ENCODE measurements at regions not wholly inside any gene's neighbourhood (a gene's known extent, or its start where the extent isn't known, plus 50 kb on each side); places are given as distances from the start of the nearest gene placed in this dataset.

DNA sequence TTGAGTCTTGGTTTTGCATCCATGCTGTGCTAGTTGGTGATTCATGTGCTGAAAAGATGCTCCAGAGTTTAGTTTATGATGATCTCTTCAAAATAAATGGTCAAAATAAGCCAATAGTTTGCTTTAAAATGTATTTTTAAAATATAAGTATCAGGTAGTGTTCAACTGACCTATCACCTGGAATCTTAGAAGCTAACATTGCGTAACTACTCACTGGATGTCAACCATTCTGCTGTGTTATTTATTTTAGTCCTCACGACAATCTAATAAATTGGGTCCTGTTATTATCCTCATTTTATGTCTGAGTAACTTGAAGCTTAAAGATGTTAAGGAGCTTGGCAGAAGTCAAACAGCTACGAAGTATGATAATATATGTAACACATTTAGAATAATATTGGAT lies 563.7 kb upstream of the MDFIC2 start (continued):
- TF ChIP-seq, protein P1, sequence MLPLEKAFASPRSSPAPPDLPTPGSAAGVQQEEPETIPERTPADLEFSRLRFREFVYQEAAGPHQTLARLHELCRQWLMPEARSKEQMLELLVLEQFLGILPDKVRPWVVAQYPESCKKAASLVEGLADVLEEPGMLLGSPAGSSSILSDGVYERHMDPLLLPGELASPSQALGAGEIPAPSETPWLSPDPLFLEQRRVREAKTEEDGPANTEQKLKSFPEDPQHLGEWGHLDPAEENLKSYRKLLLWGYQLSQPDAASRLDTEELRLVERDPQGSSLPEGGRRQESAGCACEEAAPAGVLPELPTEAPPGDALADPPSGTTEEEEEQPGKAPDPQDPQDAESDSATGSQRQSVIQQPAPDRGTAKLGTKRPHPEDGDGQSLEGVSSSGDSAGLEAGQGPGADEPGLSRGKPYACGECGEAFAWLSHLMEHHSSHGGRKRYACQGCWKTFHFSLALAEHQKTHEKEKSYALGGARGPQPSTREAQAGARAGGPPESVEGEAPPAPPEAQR (CRISPR knock-in tag; IDR thresholded peaks at IDR 0.05), result no peak

DNA sequence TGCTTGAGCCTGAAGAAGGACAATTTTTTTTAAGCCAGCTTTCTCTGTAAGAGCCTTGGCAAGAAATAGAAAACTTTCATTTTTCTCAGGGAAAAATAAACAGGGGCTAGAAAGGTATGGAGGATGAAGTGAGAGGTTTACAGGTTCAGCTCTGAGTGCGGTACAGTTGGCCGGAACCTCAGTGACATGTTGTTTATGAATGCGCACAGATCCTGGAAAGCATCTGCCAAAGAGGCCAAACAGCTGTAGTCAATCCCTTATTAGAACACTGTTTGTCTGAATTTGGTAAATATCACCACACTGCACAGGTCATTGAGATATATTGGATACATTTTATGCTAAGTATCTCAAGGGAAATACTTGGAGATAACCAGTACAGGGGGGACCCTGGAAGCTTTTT lies 561.8 kb upstream of the MDFIC2 start:
- ChIA-PET POLR2A (no interaction called here), CTCF (no interaction called here)
- H3K4me3 Mint-ChIP-seq, result no peak overlapping the region
- peaks cover 11% of the 10 kb centered on the region for H3K4me1 Mint-ChIP-seq
- no peak overlapping the region for H3K27ac Mint-ChIP-seq
- peaks cover 49% of the 10 kb centered on the region for H3K9me3 Mint-ChIP-seq
- H3K36me3 Mint-ChIP-seq, result peaks cover 23% of the 10 kb centered on the region
- DNase-seq (ENCODE audit: low spot score) (no peak), ATAC-seq (no peak)
- no peaks in the 10 kb centered on the region for H3K27me3 Mint-ChIP-seq (ENCODE audit: low read depth)
- TF ChIP-seq ZBTB21 (CRISPR knock-in tag; IDR thresholded peaks at IDR 0.05; ENCODE audit: borderline replicate concordance) (no peak), ESRRA (CRISPR knock-in tag; IDR thresholded peaks at IDR 0.05; ENCODE audit: borderline replicate concordance) (no peak), FOXJ3 (CRISPR knock-in tag; IDR thresholded peaks at IDR 0.05; ENCODE audit: borderline replicate concordance) (no peak), JUN (CRISPR knock-in tag; IDR thresholded peaks at IDR 0.05) (no peak), NFATC4 (CRISPR knock-in tag; IDR thresholded peaks at IDR 0.05) (no peak), ZNF138 (CRISPR knock-in tag; conservative IDR thresholded peaks at IDR 0.05) (no peak), ZNF671 (CRISPR knock-in tag; IDR thresholded peaks at IDR 0.05) (no peak), NR2C2 (CRISPR knock-in tag; IDR thresholded peaks at IDR 0.05) (no peak), NFYB (CRISPR knock-in tag; conservative IDR thresholded peaks at IDR 0.05; ENCODE audit: low read depth) (no peak)
- TF ChIP-seq, protein P2, sequence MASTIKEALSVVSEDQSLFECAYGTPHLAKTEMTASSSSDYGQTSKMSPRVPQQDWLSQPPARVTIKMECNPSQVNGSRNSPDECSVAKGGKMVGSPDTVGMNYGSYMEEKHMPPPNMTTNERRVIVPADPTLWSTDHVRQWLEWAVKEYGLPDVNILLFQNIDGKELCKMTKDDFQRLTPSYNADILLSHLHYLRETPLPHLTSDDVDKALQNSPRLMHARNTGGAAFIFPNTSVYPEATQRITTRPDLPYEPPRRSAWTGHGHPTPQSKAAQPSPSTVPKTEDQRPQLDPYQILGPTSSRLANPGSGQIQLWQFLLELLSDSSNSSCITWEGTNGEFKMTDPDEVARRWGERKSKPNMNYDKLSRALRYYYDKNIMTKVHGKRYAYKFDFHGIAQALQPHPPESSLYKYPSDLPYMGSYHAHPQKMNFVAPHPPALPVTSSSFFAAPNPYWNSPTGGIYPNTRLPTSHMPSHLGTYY (CRISPR knock-in tag; IDR thresholded peaks at IDR 0.05), result no peak
- TF ChIP-seq, protein P3, sequence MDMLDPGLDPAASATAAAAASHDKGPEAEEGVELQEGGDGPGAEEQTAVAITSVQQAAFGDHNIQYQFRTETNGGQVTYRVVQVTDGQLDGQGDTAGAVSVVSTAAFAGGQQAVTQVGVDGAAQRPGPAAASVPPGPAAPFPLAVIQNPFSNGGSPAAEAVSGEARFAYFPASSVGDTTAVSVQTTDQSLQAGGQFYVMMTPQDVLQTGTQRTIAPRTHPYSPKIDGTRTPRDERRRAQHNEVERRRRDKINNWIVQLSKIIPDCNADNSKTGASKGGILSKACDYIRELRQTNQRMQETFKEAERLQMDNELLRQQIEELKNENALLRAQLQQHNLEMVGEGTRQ (CRISPR knock-in tag; IDR thresholded peaks at IDR 0.05), result no peak
- TF ChIP-seq, protein P4, sequence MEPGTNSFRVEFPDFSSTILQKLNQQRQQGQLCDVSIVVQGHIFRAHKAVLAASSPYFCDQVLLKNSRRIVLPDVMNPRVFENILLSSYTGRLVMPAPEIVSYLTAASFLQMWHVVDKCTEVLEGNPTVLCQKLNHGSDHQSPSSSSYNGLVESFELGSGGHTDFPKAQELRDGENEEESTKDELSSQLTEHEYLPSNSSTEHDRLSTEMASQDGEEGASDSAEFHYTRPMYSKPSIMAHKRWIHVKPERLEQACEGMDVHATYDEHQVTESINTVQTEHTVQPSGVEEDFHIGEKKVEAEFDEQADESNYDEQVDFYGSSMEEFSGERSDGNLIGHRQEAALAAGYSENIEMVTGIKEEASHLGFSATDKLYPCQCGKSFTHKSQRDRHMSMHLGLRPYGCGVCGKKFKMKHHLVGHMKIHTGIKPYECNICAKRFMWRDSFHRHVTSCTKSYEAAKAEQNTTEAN (CRISPR knock-in tag; IDR thresholded peaks at IDR 0.05), result no peak
- TF ChIP-seq, protein P5, sequence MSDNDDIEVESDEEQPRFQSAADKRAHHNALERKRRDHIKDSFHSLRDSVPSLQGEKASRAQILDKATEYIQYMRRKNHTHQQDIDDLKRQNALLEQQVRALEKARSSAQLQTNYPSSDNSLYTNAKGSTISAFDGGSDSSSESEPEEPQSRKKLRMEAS (CRISPR knock-in tag; IDR thresholded peaks at IDR 0.05), result no peak
- TF ChIP-seq, protein P6, sequence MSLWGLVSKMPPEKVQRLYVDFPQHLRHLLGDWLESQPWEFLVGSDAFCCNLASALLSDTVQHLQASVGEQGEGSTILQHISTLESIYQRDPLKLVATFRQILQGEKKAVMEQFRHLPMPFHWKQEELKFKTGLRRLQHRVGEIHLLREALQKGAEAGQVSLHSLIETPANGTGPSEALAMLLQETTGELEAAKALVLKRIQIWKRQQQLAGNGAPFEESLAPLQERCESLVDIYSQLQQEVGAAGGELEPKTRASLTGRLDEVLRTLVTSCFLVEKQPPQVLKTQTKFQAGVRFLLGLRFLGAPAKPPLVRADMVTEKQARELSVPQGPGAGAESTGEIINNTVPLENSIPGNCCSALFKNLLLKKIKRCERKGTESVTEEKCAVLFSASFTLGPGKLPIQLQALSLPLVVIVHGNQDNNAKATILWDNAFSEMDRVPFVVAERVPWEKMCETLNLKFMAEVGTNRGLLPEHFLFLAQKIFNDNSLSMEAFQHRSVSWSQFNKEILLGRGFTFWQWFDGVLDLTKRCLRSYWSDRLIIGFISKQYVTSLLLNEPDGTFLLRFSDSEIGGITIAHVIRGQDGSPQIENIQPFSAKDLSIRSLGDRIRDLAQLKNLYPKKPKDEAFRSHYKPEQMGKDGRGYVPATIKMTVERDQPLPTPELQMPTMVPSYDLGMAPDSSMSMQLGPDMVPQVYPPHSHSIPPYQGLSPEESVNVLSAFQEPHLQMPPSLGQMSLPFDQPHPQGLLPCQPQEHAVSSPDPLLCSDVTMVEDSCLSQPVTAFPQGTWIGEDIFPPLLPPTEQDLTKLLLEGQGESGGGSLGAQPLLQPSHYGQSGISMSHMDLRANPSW (CRISPR knock-in tag; conservative IDR thresholded peaks at IDR 0.05; ENCODE audit: low read depth), result no peak
- TF ChIP-seq, protein P7, sequence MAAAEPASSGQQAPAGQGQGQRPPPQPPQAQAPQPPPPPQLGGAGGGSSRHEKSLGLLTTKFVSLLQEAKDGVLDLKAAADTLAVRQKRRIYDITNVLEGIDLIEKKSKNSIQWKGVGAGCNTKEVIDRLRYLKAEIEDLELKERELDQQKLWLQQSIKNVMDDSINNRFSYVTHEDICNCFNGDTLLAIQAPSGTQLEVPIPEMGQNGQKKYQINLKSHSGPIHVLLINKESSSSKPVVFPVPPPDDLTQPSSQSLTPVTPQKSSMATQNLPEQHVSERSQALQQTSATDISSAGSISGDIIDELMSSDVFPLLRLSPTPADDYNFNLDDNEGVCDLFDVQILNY (CRISPR knock-in tag; IDR thresholded peaks at IDR 0.05), result no peak
- TF ChIP-seq, protein P8, sequence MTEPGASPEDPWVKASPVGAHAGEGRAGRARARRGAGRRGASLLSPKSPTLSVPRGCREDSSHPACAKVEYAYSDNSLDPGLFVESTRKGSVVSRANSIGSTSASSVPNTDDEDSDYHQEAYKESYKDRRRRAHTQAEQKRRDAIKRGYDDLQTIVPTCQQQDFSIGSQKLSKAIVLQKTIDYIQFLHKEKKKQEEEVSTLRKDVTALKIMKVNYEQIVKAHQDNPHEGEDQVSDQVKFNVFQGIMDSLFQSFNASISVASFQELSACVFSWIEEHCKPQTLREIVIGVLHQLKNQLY (CRISPR knock-in tag; IDR thresholded peaks at IDR 0.05), result no peak
- TF ChIP-seq, protein P9, sequence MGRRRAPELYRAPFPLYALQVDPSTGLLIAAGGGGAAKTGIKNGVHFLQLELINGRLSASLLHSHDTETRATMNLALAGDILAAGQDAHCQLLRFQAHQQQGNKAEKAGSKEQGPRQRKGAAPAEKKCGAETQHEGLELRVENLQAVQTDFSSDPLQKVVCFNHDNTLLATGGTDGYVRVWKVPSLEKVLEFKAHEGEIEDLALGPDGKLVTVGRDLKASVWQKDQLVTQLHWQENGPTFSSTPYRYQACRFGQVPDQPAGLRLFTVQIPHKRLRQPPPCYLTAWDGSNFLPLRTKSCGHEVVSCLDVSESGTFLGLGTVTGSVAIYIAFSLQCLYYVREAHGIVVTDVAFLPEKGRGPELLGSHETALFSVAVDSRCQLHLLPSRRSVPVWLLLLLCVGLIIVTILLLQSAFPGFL (CRISPR knock-in tag; IDR thresholded peaks at IDR 0.05; ENCODE audit: borderline replicate concordance), result no peak
- TF ChIP-seq, protein P10, sequence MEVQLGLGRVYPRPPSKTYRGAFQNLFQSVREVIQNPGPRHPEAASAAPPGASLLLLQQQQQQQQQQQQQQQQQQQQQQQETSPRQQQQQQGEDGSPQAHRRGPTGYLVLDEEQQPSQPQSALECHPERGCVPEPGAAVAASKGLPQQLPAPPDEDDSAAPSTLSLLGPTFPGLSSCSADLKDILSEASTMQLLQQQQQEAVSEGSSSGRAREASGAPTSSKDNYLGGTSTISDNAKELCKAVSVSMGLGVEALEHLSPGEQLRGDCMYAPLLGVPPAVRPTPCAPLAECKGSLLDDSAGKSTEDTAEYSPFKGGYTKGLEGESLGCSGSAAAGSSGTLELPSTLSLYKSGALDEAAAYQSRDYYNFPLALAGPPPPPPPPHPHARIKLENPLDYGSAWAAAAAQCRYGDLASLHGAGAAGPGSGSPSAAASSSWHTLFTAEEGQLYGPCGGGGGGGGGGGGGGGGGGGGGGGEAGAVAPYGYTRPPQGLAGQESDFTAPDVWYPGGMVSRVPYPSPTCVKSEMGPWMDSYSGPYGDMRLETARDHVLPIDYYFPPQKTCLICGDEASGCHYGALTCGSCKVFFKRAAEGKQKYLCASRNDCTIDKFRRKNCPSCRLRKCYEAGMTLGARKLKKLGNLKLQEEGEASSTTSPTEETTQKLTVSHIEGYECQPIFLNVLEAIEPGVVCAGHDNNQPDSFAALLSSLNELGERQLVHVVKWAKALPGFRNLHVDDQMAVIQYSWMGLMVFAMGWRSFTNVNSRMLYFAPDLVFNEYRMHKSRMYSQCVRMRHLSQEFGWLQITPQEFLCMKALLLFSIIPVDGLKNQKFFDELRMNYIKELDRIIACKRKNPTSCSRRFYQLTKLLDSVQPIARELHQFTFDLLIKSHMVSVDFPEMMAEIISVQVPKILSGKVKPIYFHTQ (CRISPR knock-in tag; IDR thresholded peaks at IDR 0.05), result no peak
- TF ChIP-seq, protein P11, sequence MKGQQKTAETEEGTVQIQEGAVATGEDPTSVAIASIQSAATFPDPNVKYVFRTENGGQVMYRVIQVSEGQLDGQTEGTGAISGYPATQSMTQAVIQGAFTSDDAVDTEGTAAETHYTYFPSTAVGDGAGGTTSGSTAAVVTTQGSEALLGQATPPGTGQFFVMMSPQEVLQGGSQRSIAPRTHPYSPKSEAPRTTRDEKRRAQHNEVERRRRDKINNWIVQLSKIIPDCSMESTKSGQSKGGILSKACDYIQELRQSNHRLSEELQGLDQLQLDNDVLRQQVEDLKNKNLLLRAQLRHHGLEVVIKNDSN (CRISPR knock-in tag; IDR thresholded peaks at IDR 0.05), result no peak

Data from WTC11 (cell line).